Nephron progenitor cell (in vitro differentiated cells): ENCODE measurements at regions not wholly inside any gene's neighbourhood (a gene's known extent, or its start where the extent isn't known, plus 50 kb on each side); places are given as distances from the start of the nearest gene placed in this dataset.
A peak's percentile ranks its signal among the peaks of the same experiment; 100 is the strongest.

Source experiments
- DNase-seq: peaks from one replicate; pipeline ENCODE4 v3.0.0; 2021
- H3K27ac Mint-ChIP-seq: 2 replicates; pipeline ENCODE4 v1.8.0; 2021; ENCODE audit warnings: mild to moderate bottlenecking, moderate library complexity, mixed read lengths
- H3K27me3 Mint-ChIP-seq: 2 replicates; pipeline ENCODE4 v1.8.0; 2021; ENCODE audit warnings: mild to moderate bottlenecking, low read depth, mixed read lengths; ENCODE audit not compliant: poor library complexity
- H3K36me3 Mint-ChIP-seq: 2 replicates; pipeline ENCODE4 v1.8.0; 2021; ENCODE audit warnings: low read depth, mixed read lengths
- H3K4me1 Mint-ChIP-seq: 2 replicates; pipeline ENCODE4 v1.8.0; 2021; ENCODE audit warnings: mixed read lengths
- H3K4me3 Mint-ChIP-seq: 2 replicates; pipeline ENCODE4 v1.8.0; 2021; ENCODE audit warnings: mild to moderate bottlenecking, moderate library complexity, mixed read lengths
- H3K9me3 Mint-ChIP-seq: 2 replicates; pipeline ENCODE4 v1.8.0; 2021; ENCODE audit warnings: mild to moderate bottlenecking, moderate library complexity, mixed read lengths
- CTCF ChIP-seq: fragments of 200-600 bp; sonication (generic); IDR thresholded peaks from 2 replicates; pipeline ENCODE4 v1.5.0; 2021; ENCODE audit warnings: antibody characterized with exemption

GRCh38 chr14:101251812-101252442 is 309.4 kb upstream of the DIO3 start:
- no peak overlapping the region for H3K4me3 Mint-ChIP-seq
- H3K27ac Mint-ChIP-seq: no peak overlapping the region
- TF ChIP-seq CTCF: no peak
- no peaks in the 10 kb centered on the region for H3K36me3 Mint-ChIP-seq
- H3K9me3 Mint-ChIP-seq: no peaks in the 10 kb centered on the region
- no peaks in the 10 kb centered on the region for H3K4me1 Mint-ChIP-seq
- no peak for DNase-seq
- peaks cover 7% of the 10 kb centered on the region for H3K27me3 Mint-ChIP-seq

GRCh38 chr14:101252443-101253214 is 308.7 kb upstream of the DIO3 start:
- H3K27ac Mint-ChIP-seq: peak overlapping the region; percentile 39

GRCh38 chr14:101253948-101254347 is 307.3 kb upstream of the DIO3 start:
- H3K4me3 Mint-ChIP-seq: no peak overlapping the region
- H3K27me3 Mint-ChIP-seq: peaks cover 3% of the 10 kb centered on the region
- no peak for TF ChIP-seq CTCF
- H3K9me3 Mint-ChIP-seq: no peaks in the 10 kb centered on the region
- H3K4me1 Mint-ChIP-seq: no peaks in the 10 kb centered on the region
- no peak overlapping the region for H3K27ac Mint-ChIP-seq
- no peak for DNase-seq
- no peaks in the 10 kb centered on the region for H3K36me3 Mint-ChIP-seq

More at GRCh38 chr14:101252443-101253214, 308.7 kb upstream of the DIO3 start:
- Mint-ChIP-seq H3K4me3 (no peak overlapping the region), H3K27me3 (peaks cover 7% of the 10 kb centered on the region), H3K9me3 (no peaks in the 10 kb centered on the region), H3K4me1 (no peaks in the 10 kb centered on the region), H3K36me3 (no peaks in the 10 kb centered on the region)
- no peak for TF ChIP-seq CTCF
- DNase-seq: no peak

- no peak for TF ChIP-seq CTCF
- no peaks in the 10 kb centered on the region for H3K4me1 Mint-ChIP-seq
- H3K27me3 Mint-ChIP-seq: peaks cover 3% of the 10 kb centered on the region
- DNase-seq: no peak
- no peak overlapping the region for H3K4me3 Mint-ChIP-seq
- no peak overlapping the region for H3K27ac Mint-ChIP-seq
- H3K36me3 Mint-ChIP-seq: no peaks in the 10 kb centered on the region
- H3K9me3 Mint-ChIP-seq: no peaks in the 10 kb centered on the region
Measured at GRCh38 chr14:101254805-101255764, 306.2 kb upstream of the DIO3 start.

GRCh38 chr14:101255765-101256125 is 305.6 kb upstream of the DIO3 start:
- H3K27me3 Mint-ChIP-seq: peaks cover 3% of the 10 kb centered on the region
- no peak for TF ChIP-seq CTCF
- DNase-seq: no peak
- H3K9me3 Mint-ChIP-seq: peaks cover 6% of the 10 kb centered on the region
- H3K4me3 Mint-ChIP-seq: no peak overlapping the region
- H3K27ac Mint-ChIP-seq: no peak overlapping the region
- H3K4me1 Mint-ChIP-seq: no peaks in the 10 kb centered on the region
- H3K36me3 Mint-ChIP-seq: no peaks in the 10 kb centered on the region
